ENCODE measurements at regions not wholly inside any gene's neighbourhood (a gene's known extent, or its start where the extent isn't known, plus 50 kb on each side); places are given as distances from the start of the nearest gene placed in this dataset.

GRCh38 chr5:51202161-51202560, 181.1 kb upstream of the ISL1 start:
- no peak for TF ChIP-seq ZNF580 (tag by site-specific recombination; IDR thresholded peaks at IDR 0.05)
- no peak for TF ChIP-seq ZNF629 (tag by site-specific recombination; IDR thresholded peaks at IDR 0.05)
